Activated CD4-positive, alpha-beta memory T cell treated with anti-CD3 and anti-CD28 coated beads for 36 hours (primary cell): ENCODE measurements at regions not wholly inside any gene's neighbourhood (a gene's known extent, or its start where the extent isn't known, plus 50 kb on each side); places are given as distances from the start of the nearest gene placed in this dataset.

ENCODE experiments used
- CTCF ChIA-PET: fragments of 350-600 bp; sonication (Branson Sonifier 250); formaldehyde crosslinking; loops from one replicate; lab custom pipeline; 2021; ENCODE audit warnings: antibody characterized with exemption, inconsistent platforms; lab: Charles Lee
- POLR2A ChIA-PET: fragments of 350-600 bp; sonication (Branson Sonifier 250); formaldehyde crosslinking; loops from one replicate; lab custom pipeline; 2021; ENCODE audit warnings: antibody characterized with exemption; lab: Charles Lee
- DNase-seq: peaks from one replicate; pipeline ENCODE4 v3.0.0-alpha.2; 2020
- H3K27ac Mint-ChIP-seq: one replicate; pipeline ENCODE4 v1.8.0; 2021; ENCODE audit warnings: mixed read lengths
- H3K27me3 Mint-ChIP-seq: one replicate; pipeline ENCODE4 v1.8.0; 2021; ENCODE audit warnings: mixed read lengths
- H3K36me3 Mint-ChIP-seq: one replicate; pipeline ENCODE4 v1.8.0; 2021; ENCODE audit warnings: mixed read lengths
- H3K4me1 Mint-ChIP-seq: one replicate; pipeline ENCODE4 v1.8.0; 2021; ENCODE audit warnings: low read depth, mixed read lengths
- H3K4me3 Mint-ChIP-seq: one replicate; pipeline ENCODE4 v1.8.0; 2021; ENCODE audit warnings: mild to moderate bottlenecking, mixed read lengths
- H3K9me3 Mint-ChIP-seq: one replicate; pipeline ENCODE4 v1.8.0; 2021; ENCODE audit warnings: mixed read lengths
- intact Hi-C: fragments of 100-400 bp; cut with micrococcal nuclease; formaldehyde crosslinking; loops from one replicate; pipeline ENCODE4 v1.15.1; 2023

GRCh38 chr1:96926176-96926575 lies 204.6 kb downstream of the PTBP2 start:
- no peaks in the 10 kb centered on the region for H3K4me1 Mint-ChIP-seq
- H3K27me3 Mint-ChIP-seq, result peaks cover 4% of the 10 kb centered on the region
- no peak overlapping the region for H3K27ac Mint-ChIP-seq
- no peaks in the 10 kb centered on the region for H3K36me3 Mint-ChIP-seq
- CTCF ChIA-PET, result no interaction called here
- intact Hi-C loops, result no loop called here
- DNase-seq, result no peak
- peaks cover 22% of the 10 kb centered on the region for H3K9me3 Mint-ChIP-seq
- no peak overlapping the region for H3K4me3 Mint-ChIP-seq
- POLR2A ChIA-PET, result no interaction called here

- no peak for DNase-seq
- no peaks in the 10 kb centered on the region for H3K4me1 Mint-ChIP-seq
- peaks cover 22% of the 10 kb centered on the region for H3K9me3 Mint-ChIP-seq
- ChIA-PET POLR2A (no interaction called here), CTCF (no interaction called here)
- H3K36me3 Mint-ChIP-seq, result no peaks in the 10 kb centered on the region
- peaks cover 4% of the 10 kb centered on the region for H3K27me3 Mint-ChIP-seq
- no peak overlapping the region for H3K27ac Mint-ChIP-seq
- intact Hi-C loops, result no loop called here
- no peak overlapping the region for H3K4me3 Mint-ChIP-seq
Measured at GRCh38 chr1:96927125-96927524, 205.5 kb downstream of the PTBP2 start.

DNA sequence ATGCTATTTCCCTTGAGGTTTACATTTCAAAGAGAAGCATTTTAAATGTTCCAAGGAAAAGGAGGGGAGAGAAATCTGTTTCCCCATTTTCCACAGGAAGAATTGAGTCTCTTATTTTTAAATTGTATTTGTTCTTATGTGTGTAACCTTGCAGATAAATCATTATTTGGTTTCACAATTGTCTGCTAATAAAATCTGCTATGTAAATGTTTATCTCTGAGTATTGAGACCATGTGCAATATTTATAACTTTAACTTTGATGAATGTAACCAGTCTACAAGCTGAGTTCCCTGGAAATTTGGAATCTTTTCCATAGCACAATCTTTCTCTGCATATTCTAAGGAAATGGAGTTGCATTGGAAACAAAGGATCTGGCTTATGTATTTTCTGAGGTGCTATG lies 209.6 kb downstream of the PTBP2 start:
- ChIA-PET CTCF (no interaction called here), POLR2A (no interaction called here)
- no peak for DNase-seq
- H3K9me3 Mint-ChIP-seq, result no peaks in the 10 kb centered on the region
- H3K4me3 Mint-ChIP-seq, result no peak overlapping the region
- intact Hi-C loops, result no loop called here
- H3K36me3 Mint-ChIP-seq, result no peaks in the 10 kb centered on the region
- no peak overlapping the region for H3K27ac Mint-ChIP-seq
- no peaks in the 10 kb centered on the region for H3K4me1 Mint-ChIP-seq
- H3K27me3 Mint-ChIP-seq, result peaks cover 4% of the 10 kb centered on the region

- no peak overlapping the region for H3K27ac Mint-ChIP-seq
- POLR2A ChIA-PET, result no interaction called here
- no peak overlapping the region for H3K4me3 Mint-ChIP-seq
- DNase-seq, result no peak
- CTCF ChIA-PET, result no interaction called here
- no peaks in the 10 kb centered on the region for H3K9me3 Mint-ChIP-seq
- H3K4me1 Mint-ChIP-seq, result no peaks in the 10 kb centered on the region
- H3K27me3 Mint-ChIP-seq, result no peaks in the 10 kb centered on the region
- no peaks in the 10 kb centered on the region for H3K36me3 Mint-ChIP-seq
- intact Hi-C loops, result no loop called here
Measured at GRCh38 chr1:96934282-96934681, 212.7 kb downstream of the PTBP2 start.

DNA sequence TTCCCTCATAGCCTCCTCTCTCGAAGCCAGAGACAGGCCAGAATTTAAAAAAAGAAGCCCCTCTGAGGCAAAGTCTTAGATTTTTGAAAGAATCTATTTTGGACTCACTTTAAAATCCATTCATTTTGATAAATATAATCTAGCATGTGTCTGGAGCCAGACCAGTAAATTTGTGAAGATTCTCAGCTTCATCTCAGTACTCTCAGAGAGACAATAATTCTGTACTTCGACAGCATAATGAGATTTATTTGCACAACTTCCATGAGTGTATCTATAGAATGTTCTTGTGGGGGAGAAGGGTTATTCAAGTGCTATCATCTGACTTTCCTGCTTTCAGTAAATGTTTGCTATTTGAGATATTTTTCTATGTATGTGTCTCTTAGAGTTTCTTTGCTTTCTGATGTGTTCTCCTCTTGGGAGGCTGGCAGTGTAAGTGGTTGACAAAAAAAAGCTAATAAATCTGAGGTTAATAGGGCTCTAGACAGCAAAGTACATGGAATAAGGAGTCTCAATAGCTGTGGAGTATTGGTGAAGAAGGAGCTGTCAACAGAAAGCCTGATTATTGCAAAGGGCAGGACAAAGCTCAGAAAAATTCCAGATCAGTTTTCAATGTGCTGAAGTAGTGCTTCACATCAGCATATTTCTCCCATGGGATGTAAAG lies 223.0 kb downstream of the PTBP2 start:
- Mint-ChIP-seq H3K27me3 (peaks cover 11% of the 10 kb centered on the region), H3K9me3 (no peaks in the 10 kb centered on the region), H3K4me1 (no peaks in the 10 kb centered on the region), H3K27ac (no peak overlapping the region), H3K4me3 (no peak overlapping the region), H3K36me3 (no peaks in the 10 kb centered on the region)
- ChIA-PET POLR2A (no interaction called here), CTCF (interaction anchor here (0.6 kb wide), 1 partner anchor 21 kb away, joined by 3 read pairs; no protein-coding TSS in a partner anchor)
- no peak for DNase-seq
- intact Hi-C loops, result no loop called here

DNA sequence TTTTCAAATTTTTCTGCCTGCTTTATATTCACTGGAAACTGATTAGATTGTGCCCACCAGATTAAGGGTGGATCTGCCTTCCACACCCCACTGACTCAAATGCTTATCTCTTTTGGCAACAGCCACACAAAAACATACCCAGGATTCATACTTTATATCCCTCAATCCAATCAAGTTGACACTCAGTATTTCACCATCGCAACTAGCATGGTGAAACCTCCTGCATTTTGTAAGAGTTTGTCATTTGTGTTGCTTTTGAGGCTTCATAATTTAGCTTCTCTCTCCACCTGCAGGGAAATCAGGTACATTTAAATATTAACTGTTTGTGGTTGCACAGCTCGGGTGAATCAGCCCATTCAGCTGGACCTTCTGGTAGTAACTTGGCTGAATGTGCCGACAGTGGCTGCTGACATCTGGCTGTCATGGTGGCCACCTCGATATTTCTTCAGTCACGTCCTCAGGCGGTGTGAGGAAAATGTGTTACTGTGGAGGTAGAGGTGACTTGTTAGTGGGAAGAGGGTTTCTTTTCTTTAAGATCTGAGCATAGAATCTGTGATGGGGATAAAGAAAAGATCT lies 224.0 kb downstream of the PTBP2 start:
- Mint-ChIP-seq H3K4me3 (no peak overlapping the region), H3K27me3 (peaks cover 13% of the 10 kb centered on the region), H3K4me1 (no peaks in the 10 kb centered on the region), H3K9me3 (no peaks in the 10 kb centered on the region), H3K36me3 (no peaks in the 10 kb centered on the region), H3K27ac (no peak overlapping the region)
- intact Hi-C loops, result no loop called here
- no peak for DNase-seq
- CTCF ChIA-PET, result no interaction called here
- POLR2A ChIA-PET, result no interaction called here

GRCh38 chr1:96955307-96956012 lies 233.9 kb downstream of the PTBP2 start:
- POLR2A ChIA-PET, result no interaction called here

GRCh38 chr1:96962216-96962615 lies 240.6 kb downstream of the PTBP2 start:
- DNase-seq, result no peak
- intact Hi-C loops, result loop anchor here (10.0 kb wide), 1 partner anchor 563 kb away; no protein-coding TSS in a partner anchor
- no peaks in the 10 kb centered on the region for H3K4me1 Mint-ChIP-seq
- CTCF ChIA-PET, result no interaction called here
- no peak overlapping the region for H3K4me3 Mint-ChIP-seq
- POLR2A ChIA-PET, result no interaction called here
- H3K27me3 Mint-ChIP-seq, result peaks cover 8% of the 10 kb centered on the region
- H3K9me3 Mint-ChIP-seq, result no peaks in the 10 kb centered on the region
- no peaks in the 10 kb centered on the region for H3K36me3 Mint-ChIP-seq
- no peak overlapping the region for H3K27ac Mint-ChIP-seq

More at GRCh38 chr1:96955307-96956012, 233.9 kb downstream of the PTBP2 start:
- Mint-ChIP-seq H3K36me3 (no peaks in the 10 kb centered on the region), H3K27ac (no peak overlapping the region), H3K27me3 (peaks cover 4% of the 10 kb centered on the region), H3K9me3 (no peaks in the 10 kb centered on the region), H3K4me1 (no peaks in the 10 kb centered on the region), H3K4me3 (no peak overlapping the region)
- CTCF ChIA-PET, result no interaction called here
- intact Hi-C loops, result no loop called here
- DNase-seq, result no peak

- no peak for DNase-seq
- H3K4me1 Mint-ChIP-seq, result no peaks in the 10 kb centered on the region
- ChIA-PET POLR2A (no interaction called here), CTCF (no interaction called here)
- no peaks in the 10 kb centered on the region for H3K9me3 Mint-ChIP-seq
- peaks cover 10% of the 10 kb centered on the region for H3K27me3 Mint-ChIP-seq
- no peak overlapping the region for H3K27ac Mint-ChIP-seq
- no peaks in the 10 kb centered on the region for H3K36me3 Mint-ChIP-seq
- no peak overlapping the region for H3K4me3 Mint-ChIP-seq
- intact Hi-C loops, result loop anchor here (10.0 kb wide), 1 partner anchor 562 kb away; no protein-coding TSS in a partner anchor
Measured at GRCh38 chr1:96962751-96963211, 241.2 kb downstream of the PTBP2 start.

- peaks cover 15% of the 10 kb centered on the region for H3K27me3 Mint-ChIP-seq
- ChIA-PET POLR2A (no interaction called here), CTCF (interaction anchor here (0.7 to 1.9 kb wide), 5 partner anchors 831 to 1095 kb away, joined by 3 to 10 read pairs (median 4); no protein-coding TSS in a partner anchor)
- intact Hi-C loops, result loop anchor here (5.0 to 10.0 kb wide), 2 partner anchors 560 to 1503 kb away; no protein-coding TSS in a partner anchor
- H3K9me3 Mint-ChIP-seq, result no peaks in the 10 kb centered on the region
- no peaks in the 10 kb centered on the region for H3K4me1 Mint-ChIP-seq
- no peak overlapping the region for H3K4me3 Mint-ChIP-seq
- no peak overlapping the region for H3K27ac Mint-ChIP-seq
- H3K36me3 Mint-ChIP-seq, result no peaks in the 10 kb centered on the region
- DNase-seq, result no peak
Measured at GRCh38 chr1:96964761-96965160, 243.2 kb downstream of the PTBP2 start.

DNA sequence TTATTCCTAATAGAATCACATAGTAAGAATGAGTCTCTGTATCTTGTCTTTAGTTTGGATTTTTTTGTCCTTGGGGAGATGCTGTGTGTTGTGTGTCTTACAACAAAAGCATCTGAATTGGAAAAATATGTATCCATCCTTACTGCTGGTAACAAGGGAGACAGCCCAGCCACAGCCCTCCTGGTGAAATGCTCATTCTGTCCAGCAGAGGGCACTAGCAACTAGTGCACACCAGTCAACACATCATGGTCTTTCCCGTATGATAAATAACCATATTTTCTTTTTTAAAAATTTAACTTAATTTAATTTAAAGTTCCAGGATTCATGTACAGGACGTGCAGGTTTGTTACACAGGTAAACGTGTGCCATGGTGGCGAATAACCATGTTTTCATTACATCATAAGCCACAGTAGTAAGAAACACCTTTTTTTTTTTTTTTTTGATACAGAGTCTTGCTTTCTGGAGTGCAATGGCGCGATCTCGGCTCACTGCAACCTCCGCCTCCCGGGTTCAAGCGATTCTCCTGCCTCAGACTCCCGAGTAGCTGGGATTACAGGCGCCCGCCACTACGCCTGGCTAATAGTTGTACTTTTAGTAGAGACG lies 245.1 kb downstream of the PTBP2 start:
- no peak overlapping the region for H3K27ac Mint-ChIP-seq
- CTCF ChIA-PET, result interaction anchor here (0.9 to 1.4 kb wide), 2 partner anchors 16 to 1089 kb away, joined by 3 to 4 read pairs; no protein-coding TSS in a partner anchor
- peak; percentile 79 for DNase-seq
- H3K4me1 Mint-ChIP-seq, result no peaks in the 10 kb centered on the region
- intact Hi-C loops, result loop anchor here (1.0 to 10.0 kb wide), 4 partner anchors 558 to 1501 kb away; no protein-coding TSS in a partner anchor
- H3K4me3 Mint-ChIP-seq, result no peak overlapping the region
- POLR2A ChIA-PET, result no interaction called here
- H3K9me3 Mint-ChIP-seq, result no peaks in the 10 kb centered on the region
- H3K27me3 Mint-ChIP-seq, result peaks cover 19% of the 10 kb centered on the region
- no peaks in the 10 kb centered on the region for H3K36me3 Mint-ChIP-seq

- DNase-seq, result no peak
- no peak overlapping the region for H3K4me3 Mint-ChIP-seq
- no peaks in the 10 kb centered on the region for H3K36me3 Mint-ChIP-seq
- POLR2A ChIA-PET, result no interaction called here
- H3K9me3 Mint-ChIP-seq, result no peaks in the 10 kb centered on the region
- intact Hi-C loops, result loop anchor here (2.0 to 10.0 kb wide), 3 partner anchors 557 to 1500 kb away; no protein-coding TSS in a partner anchor
- peaks cover 22% of the 10 kb centered on the region for H3K27me3 Mint-ChIP-seq
- H3K27ac Mint-ChIP-seq, result no peak overlapping the region
- no peaks in the 10 kb centered on the region for H3K4me1 Mint-ChIP-seq
- CTCF ChIA-PET, result no interaction called here
Measured at GRCh38 chr1:96967311-96967710, 245.7 kb downstream of the PTBP2 start.
